Astrocyte (in vitro differentiated cells and primary cell): ENCODE measurements at regions not wholly inside any gene's neighbourhood (a gene's known extent, or its start where the extent isn't known, plus 50 kb on each side); places are given as distances from the start of the nearest gene placed in this dataset.
A peak's percentile ranks its signal among the peaks of the same experiment; 100 is the strongest.

Experiments
- DNase-seq: peaks from one replicate; pipeline ENCODE4 v3.0.0-alpha.2; 2010; ENCODE audit warnings: low read depth
- FAIRE-seq: peaks from 2 replicates; lab custom pipeline; 2011; peaks lifted over from hg19 to GRCh38; lab: Jason Lieb, UNC
- H2AFZ ChIP-seq: 2 replicates; pipeline ENCODE4 v1.6.0; 2012; ENCODE audit warnings: low read depth, low read length, inconsistent platforms
- H3K27ac ChIP-seq: 2 replicates; pipeline ENCODE4 v1.5.1; 2011; ENCODE audit warnings: low read depth, low read length, inconsistent platforms
- H3K27me3 ChIP-seq: 2 replicates; pipeline ENCODE4 v1.6.0; 2011; ENCODE audit warnings: low read length, inconsistent platforms; ENCODE audit not compliant: insufficient read depth
- H3K36me3 ChIP-seq: 2 replicates; pipeline ENCODE4 v1.5.1; 2011; ENCODE audit warnings: low read length, inconsistent platforms; ENCODE audit not compliant: insufficient read depth
- H3K4me1 ChIP-seq: 2 replicates; pipeline ENCODE4 v1.5.1; 2011; ENCODE audit warnings: low read length, inconsistent platforms; ENCODE audit not compliant: insufficient read depth
- H3K4me2 ChIP-seq: 2 replicates; pipeline ENCODE4 v1.6.0; 2012; ENCODE audit warnings: low read length, inconsistent platforms
- H3K4me3 ChIP-seq: 2 replicates; pipeline ENCODE4 v1.5.1; 2011; ENCODE audit warnings: low read depth, mild to moderate bottlenecking, low read length, inconsistent platforms; ENCODE audit not compliant: insufficient read depth
- H3K79me2 ChIP-seq: 2 replicates; pipeline ENCODE4 v1.6.0; 2012; ENCODE audit warnings: mild to moderate bottlenecking, low read length, inconsistent platforms; ENCODE audit not compliant: insufficient read depth
- H3K9ac ChIP-seq: 2 replicates; pipeline ENCODE4 v1.6.0; 2012; ENCODE audit warnings: mild to moderate bottlenecking, low read length, inconsistent platforms
- H3K9me3 ChIP-seq: 2 replicates; pipeline ENCODE4 v1.5.1; 2012; ENCODE audit warnings: low read depth, mild to moderate bottlenecking, low read length, inconsistent platforms; ENCODE audit not compliant: insufficient read depth
- H4K20me1 ChIP-seq: 2 replicates; pipeline ENCODE4 v1.6.0; 2012; ENCODE audit warnings: low read length, inconsistent platforms; ENCODE audit not compliant: insufficient read depth
- H3K27ac Mint-ChIP-seq: one replicate; pipeline ENCODE4 v1.8.0; 2021; ENCODE audit warnings: mild to moderate bottlenecking, mixed read lengths; ENCODE audit not compliant: unreplicated experiment
- H3K27me3 Mint-ChIP-seq: one replicate; pipeline ENCODE4 v1.8.0; 2021; ENCODE audit warnings: low read depth, mixed read lengths; ENCODE audit not compliant: unreplicated experiment
- H3K36me3 Mint-ChIP-seq: one replicate; pipeline ENCODE4 v1.8.0; 2021; ENCODE audit warnings: low read depth, mixed read lengths; ENCODE audit not compliant: unreplicated experiment
- H3K4me1 Mint-ChIP-seq: one replicate; pipeline ENCODE4 v1.8.0; 2021; ENCODE audit warnings: low read depth, mixed read lengths; ENCODE audit not compliant: unreplicated experiment
- H3K4me3 Mint-ChIP-seq: one replicate; pipeline ENCODE4 v1.8.0; 2021; ENCODE audit warnings: mild to moderate bottlenecking, moderate library complexity, mixed read lengths; ENCODE audit not compliant: unreplicated experiment
- H3K9me3 Mint-ChIP-seq: one replicate; pipeline ENCODE4 v1.8.0; 2021; ENCODE audit warnings: mild to moderate bottlenecking, mixed read lengths; ENCODE audit not compliant: unreplicated experiment
- EZH2 ChIP-seq: IDR thresholded peaks from 2 replicates; pipeline ENCODE4 v1.6.1; 2012; ENCODE audit warnings: mild to moderate bottlenecking, low read length, inconsistent platforms; ENCODE audit not compliant: insufficient read depth
- TF ChIP-seq, protein P1 (sequence below): IDR thresholded peaks from 2 replicates; pipeline ENCODE4 v1.5.1; 2011; ENCODE audit warnings: low read depth, mild to moderate bottlenecking, inconsistent platforms, low read length, moderate library complexity; ENCODE audit not compliant: insufficient read depth

GRCh38 chr5:127203818-127204217, 86.8 kb upstream of the MEGF10 start:
- H3K4me1 ChIP-seq: peaks cover 19% of the 10 kb centered on the region
- H3K36me3 ChIP-seq: no peaks in the 10 kb centered on the region
- H3K9ac ChIP-seq: no peak overlapping the region
- H3K27me3 Mint-ChIP-seq: no peaks in the 10 kb centered on the region
- no peak for FAIRE-seq
- no peak for TF ChIP-seq EZH2
- TF ChIP-seq, protein P1, sequence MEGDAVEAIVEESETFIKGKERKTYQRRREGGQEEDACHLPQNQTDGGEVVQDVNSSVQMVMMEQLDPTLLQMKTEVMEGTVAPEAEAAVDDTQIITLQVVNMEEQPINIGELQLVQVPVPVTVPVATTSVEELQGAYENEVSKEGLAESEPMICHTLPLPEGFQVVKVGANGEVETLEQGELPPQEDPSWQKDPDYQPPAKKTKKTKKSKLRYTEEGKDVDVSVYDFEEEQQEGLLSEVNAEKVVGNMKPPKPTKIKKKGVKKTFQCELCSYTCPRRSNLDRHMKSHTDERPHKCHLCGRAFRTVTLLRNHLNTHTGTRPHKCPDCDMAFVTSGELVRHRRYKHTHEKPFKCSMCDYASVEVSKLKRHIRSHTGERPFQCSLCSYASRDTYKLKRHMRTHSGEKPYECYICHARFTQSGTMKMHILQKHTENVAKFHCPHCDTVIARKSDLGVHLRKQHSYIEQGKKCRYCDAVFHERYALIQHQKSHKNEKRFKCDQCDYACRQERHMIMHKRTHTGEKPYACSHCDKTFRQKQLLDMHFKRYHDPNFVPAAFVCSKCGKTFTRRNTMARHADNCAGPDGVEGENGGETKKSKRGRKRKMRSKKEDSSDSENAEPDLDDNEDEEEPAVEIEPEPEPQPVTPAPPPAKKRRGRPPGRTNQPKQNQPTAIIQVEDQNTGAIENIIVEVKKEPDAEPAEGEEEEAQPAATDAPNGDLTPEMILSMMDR: no peak
- H3K27ac ChIP-seq: no peak overlapping the region
- no peak overlapping the region for H3K4me3 Mint-ChIP-seq
- no peaks in the 10 kb centered on the region for H4K20me1 ChIP-seq
- H3K4me2 ChIP-seq: peak overlapping the region; percentile 44
- no peaks in the 10 kb centered on the region for H3K36me3 Mint-ChIP-seq
- no peak overlapping the region for H3K4me3 ChIP-seq
- H3K9me3 ChIP-seq: no peaks in the 10 kb centered on the region
- no peak overlapping the region for H2AFZ ChIP-seq
- no peaks in the 10 kb centered on the region for H3K79me2 ChIP-seq
- no peak overlapping the region for H3K27ac Mint-ChIP-seq
- H3K27me3 ChIP-seq: no peaks in the 10 kb centered on the region
- peaks cover 29% of the 10 kb centered on the region for H3K4me1 Mint-ChIP-seq
- peak; percentile 80 for DNase-seq
- H3K9me3 Mint-ChIP-seq: peaks cover 16% of the 10 kb centered on the region

GRCh38 chr5:127205147-127205546, 85.4 kb upstream of the MEGF10 start:
- H3K27me3 ChIP-seq: no peaks in the 10 kb centered on the region
- no peak for FAIRE-seq
- no peaks in the 10 kb centered on the region for H3K36me3 ChIP-seq

More at GRCh38 chr5:127205147-127205546, 85.4 kb upstream of the MEGF10 start:
- Histone ChIP-seq H4K20me1 (no peaks in the 10 kb centered on the region), H3K4me3 (no peak overlapping the region), H3K4me1 (peaks cover 19% of the 10 kb centered on the region), H3K9me3 (no peaks in the 10 kb centered on the region), H3K27ac (no peak overlapping the region), H3K4me2 (no peak overlapping the region), H3K9ac (no peak overlapping the region), H2AFZ (no peak overlapping the region), H3K79me2 (no peaks in the 10 kb centered on the region)
- Mint-ChIP-seq H3K27ac (peak overlapping the region; percentile 67), H3K27me3 (no peaks in the 10 kb centered on the region), H3K4me1 (peaks cover 29% of the 10 kb centered on the region), H3K9me3 (peaks cover 9% of the 10 kb centered on the region), H3K4me3 (no peak overlapping the region), H3K36me3 (no peaks in the 10 kb centered on the region)
- no peak for DNase-seq
- TF ChIP-seq, protein P1: no peak
- no peak for TF ChIP-seq EZH2
